Activated CD8-positive, alpha-beta T cell treated with anti-CD3 and anti-CD28 coated beads, Interleukin-2, amount 10 ng/mL, durations not matched to agents 7 days and 5 days (primary cell): ENCODE measurements at regions not wholly inside any gene's neighbourhood (a gene's known extent, or its start where the extent isn't known, plus 50 kb on each side); places are given as distances from the start of the nearest gene placed in this dataset.

Experiments
- ATAC-seq: fragments of 150-1000 bp; cut with Tn5 transposase; one replicate; pipeline ENCODE4 v1.10.0; 2021; ENCODE audit warnings: moderate library complexity
- CTCF ChIA-PET: fragments of 350-600 bp; sonication (Branson Sonifier 250); formaldehyde crosslinking; loops from one replicate; lab custom pipeline; 2021; ENCODE audit warnings: antibody characterized with exemption; lab: Charles Lee
- POLR2A ChIA-PET: fragments of 350-600 bp; sonication (Branson Sonifier 250); formaldehyde crosslinking; loops from one replicate; lab custom pipeline; 2021; ENCODE audit warnings: antibody characterized with exemption; lab: Charles Lee
- DNase-seq: peaks from one replicate; pipeline ENCODE4 v3.0.0-alpha.2; 2020
- H3K27ac Mint-ChIP-seq: one replicate; pipeline ENCODE4 v1.8.0; 2021; ENCODE audit warnings: mild to moderate bottlenecking, mixed read lengths
- H3K27me3 Mint-ChIP-seq: one replicate; pipeline ENCODE4 v1.8.0; 2021; ENCODE audit warnings: low read depth, mixed read lengths
- H3K36me3 Mint-ChIP-seq: one replicate; pipeline ENCODE4 v1.8.0; 2021; ENCODE audit warnings: low read depth, mixed read lengths
- H3K4me1 Mint-ChIP-seq: one replicate; pipeline ENCODE4 v1.8.0; 2021; ENCODE audit warnings: low read depth, mixed read lengths
- H3K4me3 Mint-ChIP-seq: one replicate; pipeline ENCODE4 v1.8.0; 2021; ENCODE audit warnings: mild to moderate bottlenecking, mixed read lengths
- H3K9me3 Mint-ChIP-seq: one replicate; pipeline ENCODE4 v1.8.0; 2022; ENCODE audit warnings: mixed read lengths; ENCODE audit not compliant: insufficient read depth

DNA sequence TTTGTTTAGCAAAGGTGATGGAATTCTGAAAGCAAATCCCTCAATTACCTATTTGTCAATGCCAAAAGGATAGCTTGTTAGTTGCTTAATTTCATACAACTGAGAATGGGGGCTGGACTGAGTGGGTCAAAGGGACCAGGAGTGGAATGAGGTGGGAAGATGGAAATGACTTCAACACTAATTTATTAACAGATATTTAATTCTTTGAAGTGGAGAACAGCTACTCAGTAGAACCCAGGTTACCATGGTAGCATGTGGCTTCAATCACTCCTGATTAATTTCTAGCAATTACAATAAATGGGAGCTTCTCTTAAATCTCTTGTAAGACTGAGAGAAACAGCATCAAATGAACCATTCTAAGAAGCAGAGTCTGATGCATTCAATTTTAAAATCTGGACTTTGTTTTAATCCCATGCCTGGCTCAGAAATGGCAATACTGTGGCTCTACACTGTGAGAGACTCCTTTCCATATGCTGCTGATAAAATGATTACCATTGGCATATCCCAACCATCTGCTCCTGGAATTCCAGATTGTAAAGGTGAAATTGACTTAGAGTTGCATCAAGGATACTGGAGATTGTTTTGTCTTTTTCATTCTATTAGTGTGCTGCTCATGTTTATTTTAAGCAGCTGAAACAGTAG lies 607.8 kb downstream of the SNAPC1 start:
- CTCF ChIA-PET = no interaction called here
- H3K9me3 Mint-ChIP-seq = no peaks in the 10 kb centered on the region
- POLR2A ChIA-PET = no interaction called here
- H3K4me1 Mint-ChIP-seq = no peaks in the 10 kb centered on the region
- ATAC-seq (no peak), DNase-seq (no peak)
- H3K36me3 Mint-ChIP-seq = no peaks in the 10 kb centered on the region
- no peak overlapping the region for H3K4me3 Mint-ChIP-seq
- no peak overlapping the region for H3K27ac Mint-ChIP-seq
- H3K27me3 Mint-ChIP-seq = no peaks in the 10 kb centered on the region

DNA sequence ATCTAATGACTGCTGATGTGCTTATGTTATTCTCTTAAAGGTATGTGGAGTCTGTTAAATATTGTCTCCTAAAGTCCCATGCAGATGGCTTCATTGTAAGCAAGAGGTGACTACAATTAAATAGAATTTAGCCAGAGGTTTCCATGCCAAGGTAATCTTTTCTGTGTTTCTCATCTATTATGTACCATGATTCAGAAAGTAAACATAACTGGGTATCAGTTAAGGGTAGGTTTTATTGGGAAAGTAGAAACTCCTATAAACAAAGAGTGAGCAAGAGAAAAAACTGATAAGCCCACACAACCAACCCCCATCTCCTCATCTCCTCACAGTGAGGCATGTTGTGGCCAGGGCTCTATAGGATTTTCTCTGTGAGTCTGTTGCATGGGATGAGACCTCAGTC lies 611.7 kb downstream of the SNAPC1 start:
- ATAC-seq (no peak), DNase-seq (no peak)
- no peak overlapping the region for H3K27ac Mint-ChIP-seq
- H3K27me3 Mint-ChIP-seq = no peaks in the 10 kb centered on the region
- CTCF ChIA-PET = no interaction called here
- H3K9me3 Mint-ChIP-seq = no peaks in the 10 kb centered on the region
- no peak overlapping the region for H3K4me3 Mint-ChIP-seq
- no peaks in the 10 kb centered on the region for H3K4me1 Mint-ChIP-seq
- no peaks in the 10 kb centered on the region for H3K36me3 Mint-ChIP-seq
- POLR2A ChIA-PET = no interaction called here

DNA sequence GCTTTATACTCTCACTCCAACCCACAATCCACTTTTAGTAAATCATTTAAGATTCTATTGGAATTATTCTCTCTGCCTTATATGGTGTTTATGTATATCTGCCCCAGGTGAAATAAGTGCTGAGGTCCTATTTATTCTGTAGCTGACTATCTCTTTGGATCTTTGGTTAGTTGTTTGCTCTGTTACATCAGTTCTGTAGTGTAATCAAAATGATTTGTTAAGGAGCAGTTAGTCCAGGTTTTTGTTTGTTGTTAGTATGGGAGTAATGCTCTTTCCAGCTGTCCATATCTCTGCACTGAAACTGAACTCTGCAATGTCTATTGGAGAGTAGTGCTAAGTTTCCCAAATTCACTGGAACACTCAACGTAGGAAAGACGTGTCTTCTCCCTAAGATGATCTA lies 615.8 kb downstream of the SNAPC1 start:
- POLR2A ChIA-PET = no interaction called here
- Mint-ChIP-seq H3K27me3 (no peaks in the 10 kb centered on the region), H3K4me1 (no peaks in the 10 kb centered on the region), H3K36me3 (no peaks in the 10 kb centered on the region), H3K9me3 (no peaks in the 10 kb centered on the region), H3K4me3 (no peak overlapping the region), H3K27ac (no peak overlapping the region)
- ATAC-seq (no peak), DNase-seq (no peak)
- CTCF ChIA-PET = no interaction called here

DNA sequence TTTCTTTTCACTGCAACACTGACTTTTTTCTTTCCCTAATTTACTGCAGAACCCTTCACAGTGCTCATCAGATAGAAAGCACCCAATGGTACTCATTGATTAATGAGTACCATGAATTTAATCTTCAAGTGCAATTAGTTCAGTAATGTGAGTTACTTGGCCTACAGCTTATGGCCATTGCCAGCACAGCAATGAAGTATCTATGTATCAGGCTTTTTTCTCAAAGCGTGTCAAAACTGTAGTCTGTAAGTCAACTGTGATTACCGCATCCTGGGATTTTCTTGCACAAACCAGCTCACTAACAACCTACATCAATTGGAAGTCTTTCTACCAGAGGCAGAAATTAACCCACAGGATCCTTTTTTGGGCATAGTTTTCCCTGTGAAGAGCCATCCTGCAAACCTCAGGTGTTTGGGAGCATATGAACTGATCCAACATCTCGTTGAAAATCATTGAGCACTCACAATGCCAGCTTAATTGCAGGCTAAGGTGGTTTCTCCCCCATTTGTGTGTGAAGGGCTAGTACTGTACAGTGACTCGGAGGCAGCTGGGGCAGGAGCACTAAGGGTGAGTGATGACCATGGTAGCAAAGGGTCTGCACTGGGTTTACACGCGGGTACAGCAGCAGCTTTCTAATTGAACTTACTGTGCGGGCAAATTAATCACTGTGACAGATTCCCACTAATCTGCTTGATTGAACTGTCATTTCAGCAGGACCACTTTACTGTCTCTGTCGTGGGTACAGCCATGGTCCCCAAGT lies 619.3 kb downstream of the SNAPC1 start:
- Mint-ChIP-seq H3K4me1 (no peaks in the 10 kb centered on the region), H3K27me3 (no peaks in the 10 kb centered on the region), H3K27ac (no peak overlapping the region), H3K36me3 (no peaks in the 10 kb centered on the region), H3K9me3 (peaks cover 1% of the 10 kb centered on the region), H3K4me3 (no peak overlapping the region)
- ATAC-seq (no peak), DNase-seq (no peak)
- CTCF ChIA-PET = no interaction called here
- POLR2A ChIA-PET = no interaction called here

DNA sequence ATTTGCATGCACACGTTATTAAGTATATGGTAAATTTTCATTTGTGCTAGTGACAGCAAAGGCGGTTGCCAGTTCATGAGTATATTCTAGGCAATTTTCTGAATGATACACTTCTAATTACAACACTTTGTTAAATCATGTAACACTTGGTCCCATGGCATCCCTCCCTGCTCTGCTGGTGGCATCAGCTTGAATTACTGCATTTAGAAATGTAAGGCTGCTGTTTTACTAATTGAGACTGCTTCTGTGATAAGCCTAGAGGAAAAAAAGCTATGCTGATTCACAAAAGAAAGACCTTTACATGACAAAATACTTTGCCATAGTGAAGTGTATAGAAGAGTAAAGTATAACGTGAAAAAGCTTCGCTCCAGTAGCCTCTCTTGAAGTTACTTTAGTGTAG lies 636.1 kb downstream of the KCNH5 start:
- POLR2A ChIA-PET = no interaction called here
- H3K4me3 Mint-ChIP-seq = no peak overlapping the region
- no peak overlapping the region for H3K27ac Mint-ChIP-seq
- CTCF ChIA-PET = no interaction called here
- H3K27me3 Mint-ChIP-seq = no peaks in the 10 kb centered on the region
- no peaks in the 10 kb centered on the region for H3K36me3 Mint-ChIP-seq
- DNase-seq = no peak
- ATAC-seq = no peak
- H3K9me3 Mint-ChIP-seq = no peaks in the 10 kb centered on the region
- no peaks in the 10 kb centered on the region for H3K4me1 Mint-ChIP-seq

DNA sequence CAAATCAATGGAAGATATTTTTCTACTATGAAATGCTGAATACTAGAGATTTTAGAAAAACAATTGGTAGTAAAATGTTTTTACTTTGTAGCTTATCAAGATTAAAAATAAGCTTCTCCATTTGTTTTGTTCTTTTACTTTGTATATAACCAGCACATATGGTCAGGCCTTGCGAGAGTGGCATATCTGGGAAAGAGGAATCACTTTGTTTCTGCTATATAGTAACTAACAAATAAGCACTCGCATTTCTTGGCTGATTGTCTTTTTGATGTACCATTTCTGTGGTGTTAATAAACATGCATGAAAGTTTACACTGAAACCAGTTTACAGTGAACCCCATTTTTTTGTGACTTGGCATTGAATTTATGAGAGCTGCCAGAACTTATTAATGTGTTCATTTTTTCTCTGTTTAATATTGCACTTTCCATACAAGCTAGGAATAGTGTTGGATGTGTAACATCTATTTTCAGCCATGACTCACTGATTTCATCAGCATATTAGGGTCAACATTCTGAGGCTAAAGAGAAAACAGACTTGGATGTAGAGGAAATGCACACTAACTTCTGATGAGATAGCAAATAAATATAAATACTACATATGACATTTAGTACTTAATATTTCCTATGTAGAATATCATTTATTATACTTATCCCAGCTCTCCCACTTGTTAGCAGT lies 635.5 kb downstream of the KCNH5 start:
- no peaks in the 10 kb centered on the region for H3K27me3 Mint-ChIP-seq
- no peaks in the 10 kb centered on the region for H3K9me3 Mint-ChIP-seq
- H3K27ac Mint-ChIP-seq = no peak overlapping the region
- CTCF ChIA-PET = no interaction called here
- no peaks in the 10 kb centered on the region for H3K4me1 Mint-ChIP-seq
- POLR2A ChIA-PET = no interaction called here
- DNase-seq = no peak
- no peaks in the 10 kb centered on the region for H3K36me3 Mint-ChIP-seq
- no peak for ATAC-seq
- H3K4me3 Mint-ChIP-seq = no peak overlapping the region

DNA sequence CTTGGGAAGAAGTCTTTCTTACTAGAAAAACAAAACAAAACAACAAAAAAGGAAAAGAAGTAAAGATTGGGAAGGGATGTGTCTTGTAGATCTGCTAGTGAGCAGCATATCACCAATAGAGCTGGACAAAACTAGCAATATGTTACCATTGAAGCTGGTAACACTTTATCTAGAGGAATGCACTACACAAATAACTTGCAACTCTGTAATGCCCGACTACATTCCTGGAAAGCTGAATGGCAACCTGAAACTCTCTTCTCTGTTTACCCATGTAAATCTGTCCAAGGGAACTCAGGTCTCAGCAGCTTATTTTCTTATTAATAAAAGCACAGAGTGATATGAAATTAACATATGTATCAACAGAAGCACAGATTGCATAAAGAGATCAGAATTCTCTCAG lies 624.4 kb downstream of the KCNH5 start:
- H3K4me3 Mint-ChIP-seq = no peak overlapping the region
- H3K4me1 Mint-ChIP-seq = no peaks in the 10 kb centered on the region
- ATAC-seq (no peak), DNase-seq (no peak)
- H3K27ac Mint-ChIP-seq = no peak overlapping the region
- no peaks in the 10 kb centered on the region for H3K27me3 Mint-ChIP-seq
- peaks cover 6% of the 10 kb centered on the region for H3K9me3 Mint-ChIP-seq
- CTCF ChIA-PET = no interaction called here
- H3K36me3 Mint-ChIP-seq = no peaks in the 10 kb centered on the region
- POLR2A ChIA-PET = no interaction called here

DNA sequence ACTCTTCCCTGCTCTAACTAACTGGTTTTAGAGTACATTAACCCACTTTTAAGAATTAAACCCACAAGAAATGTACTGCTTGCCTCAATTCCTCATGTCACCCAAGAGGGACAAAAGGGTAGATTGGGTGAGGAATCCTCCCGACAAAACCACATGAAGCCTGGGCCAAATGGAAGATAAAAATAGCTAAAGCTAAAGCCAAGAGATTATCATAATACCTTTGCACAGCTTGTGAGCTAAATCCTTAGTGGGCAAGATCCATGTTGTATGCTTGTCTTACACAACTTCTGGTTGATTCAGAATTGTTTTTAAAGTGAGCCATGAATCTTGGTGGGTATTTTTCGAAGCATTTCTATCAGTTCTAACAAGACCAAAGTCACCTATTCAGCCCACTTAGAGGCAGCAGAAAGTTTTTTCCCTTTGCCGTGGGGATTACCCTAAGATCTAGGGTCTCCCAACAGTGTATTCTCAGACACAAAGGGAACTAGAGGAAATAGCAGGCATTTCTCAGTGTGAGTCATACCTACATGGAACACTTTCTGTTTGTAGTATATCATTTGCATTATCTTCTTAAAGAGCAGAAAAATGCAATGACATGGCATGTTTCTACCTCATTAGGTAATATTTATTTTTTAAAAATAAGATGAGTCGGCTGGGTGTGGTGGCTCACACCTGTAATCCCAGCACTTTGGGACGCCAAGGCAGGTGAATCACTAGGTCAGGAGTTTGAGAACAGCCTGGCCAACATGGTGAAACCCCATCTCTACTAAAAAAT lies 616.6 kb downstream of the KCNH5 start:
- DNase-seq (no peak), ATAC-seq (no peak)
- CTCF ChIA-PET = no interaction called here
- no peaks in the 10 kb centered on the region for H3K36me3 Mint-ChIP-seq
- H3K27ac Mint-ChIP-seq = no peak overlapping the region
- H3K4me3 Mint-ChIP-seq = no peak overlapping the region
- H3K4me1 Mint-ChIP-seq = no peaks in the 10 kb centered on the region
- H3K9me3 Mint-ChIP-seq = peaks cover 14% of the 10 kb centered on the region
- H3K27me3 Mint-ChIP-seq = no peaks in the 10 kb centered on the region
- POLR2A ChIA-PET = no interaction called here

DNA sequence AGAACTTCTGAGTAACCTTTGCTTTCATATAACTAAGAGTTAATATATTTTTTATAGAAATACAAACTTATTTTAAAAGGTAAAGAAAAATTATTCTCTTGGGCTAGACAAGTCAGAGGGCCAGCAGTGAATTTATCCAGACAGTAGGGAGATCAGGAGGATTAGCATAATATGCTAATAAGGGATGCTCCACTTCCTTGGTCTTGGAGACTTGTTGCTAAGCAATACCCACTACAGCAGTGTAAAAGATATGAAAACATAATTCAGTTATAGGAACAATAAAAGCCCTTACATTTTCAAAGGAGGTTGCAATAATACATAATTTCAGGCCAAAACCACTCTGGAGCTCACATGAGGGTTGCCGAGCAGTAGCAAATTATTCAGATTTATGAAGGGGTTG lies 615.6 kb downstream of the KCNH5 start:
- Mint-ChIP-seq H3K36me3 (no peaks in the 10 kb centered on the region), H3K27me3 (no peaks in the 10 kb centered on the region), H3K27ac (no peak overlapping the region), H3K4me3 (no peak overlapping the region), H3K4me1 (no peaks in the 10 kb centered on the region), H3K9me3 (peaks cover 14% of the 10 kb centered on the region)
- ChIA-PET POLR2A (no interaction called here), CTCF (no interaction called here)
- DNase-seq = no peak
- ATAC-seq = no peak

DNA sequence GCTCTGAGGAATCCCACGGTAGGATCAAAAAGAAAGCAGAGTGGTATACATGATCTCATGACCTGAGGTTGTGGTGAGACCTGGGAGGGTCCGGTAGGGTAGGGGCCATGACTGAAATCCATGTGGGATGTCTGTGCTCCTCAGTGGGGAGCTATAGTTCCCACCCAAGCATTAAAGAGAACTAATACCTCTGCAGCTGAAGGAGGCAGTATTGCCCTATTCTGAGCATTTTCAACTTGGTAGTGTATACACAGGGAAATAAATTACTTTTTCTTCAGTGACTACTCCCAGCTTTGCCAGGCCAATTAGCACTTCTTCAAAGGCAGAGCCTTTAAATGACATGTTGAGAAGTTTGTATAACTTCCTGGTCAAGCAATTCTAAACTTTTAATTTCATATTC lies 613.8 kb downstream of the KCNH5 start:
- DNase-seq (no peak), ATAC-seq (no peak)
- POLR2A ChIA-PET = no interaction called here
- H3K9me3 Mint-ChIP-seq = peaks cover 26% of the 10 kb centered on the region
- H3K4me3 Mint-ChIP-seq = no peak overlapping the region
- no peaks in the 10 kb centered on the region for H3K27me3 Mint-ChIP-seq
- no peak overlapping the region for H3K27ac Mint-ChIP-seq
- H3K36me3 Mint-ChIP-seq = no peaks in the 10 kb centered on the region
- CTCF ChIA-PET = no interaction called here
- no peaks in the 10 kb centered on the region for H3K4me1 Mint-ChIP-seq

DNA sequence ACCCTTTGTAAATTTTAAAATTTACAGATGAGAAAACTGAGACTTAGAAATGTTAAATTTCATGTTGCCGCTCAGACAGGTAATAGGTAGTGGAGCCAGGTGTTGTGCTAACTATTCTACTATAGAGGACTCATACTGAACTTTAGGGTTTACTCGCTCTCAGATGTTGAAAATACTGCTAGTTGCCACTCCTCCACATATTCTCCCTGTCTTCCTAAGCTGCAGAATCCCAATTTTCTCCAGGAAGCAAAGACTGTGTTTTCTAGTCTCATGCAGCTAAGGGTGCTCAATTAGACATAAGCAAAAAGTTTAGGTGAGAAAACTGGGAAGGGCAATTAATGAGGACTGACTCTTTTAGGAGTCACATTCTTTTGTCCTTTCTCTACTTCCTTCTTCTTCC lies 612.3 kb downstream of the KCNH5 start:
- H3K4me3 Mint-ChIP-seq = no peak overlapping the region
- ChIA-PET CTCF (no interaction called here), POLR2A (no interaction called here)
- peaks cover 33% of the 10 kb centered on the region for H3K9me3 Mint-ChIP-seq
- no peaks in the 10 kb centered on the region for H3K27me3 Mint-ChIP-seq
- H3K4me1 Mint-ChIP-seq = no peaks in the 10 kb centered on the region
- no peaks in the 10 kb centered on the region for H3K36me3 Mint-ChIP-seq
- no peak overlapping the region for H3K27ac Mint-ChIP-seq
- no peak for ATAC-seq
- no peak for DNase-seq

DNA sequence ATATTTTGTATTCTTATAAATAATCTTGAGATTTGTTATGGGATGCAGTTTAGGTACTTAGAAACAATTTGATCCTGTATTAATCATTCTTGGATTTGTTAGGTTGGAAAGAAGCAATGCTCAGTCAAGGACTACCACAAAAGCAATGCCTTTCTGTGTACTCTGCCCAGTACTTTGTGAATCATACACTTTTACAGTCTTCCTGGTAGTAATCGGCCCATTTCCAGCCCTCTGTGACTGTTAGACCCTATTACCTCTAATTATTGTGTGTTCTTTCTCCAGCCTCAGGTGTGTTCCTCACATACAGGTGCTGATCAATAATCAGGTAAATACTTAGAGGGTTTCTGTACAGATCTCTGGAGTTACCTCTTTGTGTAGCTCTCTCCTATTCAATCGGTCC lies 609.0 kb downstream of the KCNH5 start:
- ChIA-PET POLR2A (no interaction called here), CTCF (no interaction called here)
- peaks cover 50% of the 10 kb centered on the region for H3K9me3 Mint-ChIP-seq
- DNase-seq (no peak), ATAC-seq (no peak)
- H3K27me3 Mint-ChIP-seq = no peaks in the 10 kb centered on the region
- H3K36me3 Mint-ChIP-seq = no peaks in the 10 kb centered on the region
- H3K27ac Mint-ChIP-seq = no peak overlapping the region
- H3K4me3 Mint-ChIP-seq = no peak overlapping the region
- H3K4me1 Mint-ChIP-seq = no peaks in the 10 kb centered on the region
